ENCODE measurements at regions not wholly inside any gene's neighbourhood (a gene's known extent, or its start where the extent isn't known, plus 50 kb on each side); places are given as distances from the start of the nearest gene placed in this dataset.

GRCh38 chr4:4592414-4592813 is 50.6 kb upstream of the STX18 start:
- ChIA-PET CTCF (ENCODE audit: low intra/inter-chr PET ratio) (no interaction called here), POLR2A (interaction anchor here (0.8 kb wide), 1 partner anchor 81 kb away, joined by 3 read pairs; no protein-coding TSS in a partner anchor)
- H3K79me2 ChIP-seq (ENCODE audit: control insufficient read depth, insufficient read depth, low read length) = no peaks in the 10 kb centered on the region
- 0 out of 2 replicates have a peak, but pooled peaks cover 2% of the 10 kb centered on the region for H3K9me3 ChIP-seq (replicated peaks; ENCODE audit: control insufficient read depth, insufficient read depth, low read depth, low read length)
- H3K27ac ChIP-seq (ENCODE audit: extremely low read depth, low read depth, low read length) = no peak overlapping the region
- no peaks in the 10 kb centered on the region for H3K9me1 ChIP-seq (ENCODE audit: control insufficient read depth, insufficient read depth, low read length)
- H4K20me1 ChIP-seq (replicated peaks; ENCODE audit: control insufficient read depth, insufficient read depth, low read length) = no peaks in the 10 kb centered on the region
- FAIRE-seq (no peak), DNase-seq (ENCODE audit: extremely low read depth in 1 of 4, low spot score in 3 of 4) (no peak), ATAC-seq (no peak)
- in situ Hi-C loops (cut with MboI) = no loop called here
- intact Hi-C loops (cut with micrococcal nuclease) = no loop called here
- H2AFZ ChIP-seq (ENCODE audit: low read depth, low read length) = no peak overlapping the region
- no peaks in the 10 kb centered on the region for H3K4me1 ChIP-seq (replicated peaks in 1 of 2; ENCODE audit: control insufficient read depth in 2 of 2, insufficient read depth in 2 of 2, low read length in 2 of 2)
- H3K27me3 ChIP-seq (ENCODE audit: control insufficient read depth in 2 of 2, insufficient read depth in 2 of 2, low read length in 2 of 2) = no peaks in the 10 kb centered on the region; a peak in 1 of 5 replicates
- no peaks in the 10 kb centered on the region for H3K36me3 ChIP-seq (ENCODE audit: control insufficient read depth, insufficient read depth, low read length)
- no TSS peak for BruUV-seq (replicated peaks)
- TF ChIP-seq ZNF12 (CRISPR knock-in tag; IDR thresholded peaks at IDR 0.05) = peak; percentile 90
- TF ChIP-seq SRSF9 (IDR thresholded peaks at IDR 0.05; ENCODE audit: borderline replicate concordance, low read depth, low read length) = no peak
- 0% methylated on average over 4 of the region's 4 CpGs for WGBS (ENCODE audit: insufficient coverage, low coverage, missing lambda C conversion rate)
- H3K4me2 ChIP-seq (ENCODE audit: insufficient read depth, low read length) = no peak overlapping the region
- no peak overlapping the region for H3K9ac ChIP-seq (ENCODE audit: insufficient read depth in 1 of 2, low read depth in 2 of 2, low read length in 2 of 2)
- H3K4me3 ChIP-seq = no peak overlapping the region

Data from K562 (cell line).